Renal cortical epithelial cell (primary cell): ENCODE measurements at regions not wholly inside any gene's neighbourhood (a gene's known extent, or its start where the extent isn't known, plus 50 kb on each side); places are given as distances from the start of the nearest gene placed in this dataset.
"Not testable (repeated sequence)": the region's sequence is repeated elsewhere in the genome, so short reads cannot be mapped to it uniquely, and the experiment has no call there.

Source experiments
- DNase-seq: peaks from one replicate; pipeline ENCODE4 v3.0.0-alpha.2; 2011; ENCODE audit warnings: low read depth

GRCh38 chr13:22964245-22964966 lies 216.4 kb upstream of the SGCG start:
- no peak for DNase-seq

GRCh38 chr13:22965011-22965857 lies 215.5 kb upstream of the SGCG start:
- DNase-seq: not testable (repeated sequence)

GRCh38 chr13:22965858-22966239 lies 214.9 kb upstream of the SGCG start:
- DNase-seq: not testable (repeated sequence)

GRCh38 chr13:22966753-22967152 lies 214.0 kb upstream of the SGCG start:
- not testable (repeated sequence) for DNase-seq

GRCh38 chr13:22967669-22968068 lies 213.1 kb upstream of the SGCG start:
- no peak for DNase-seq

- no peak for DNase-seq
These were observed 200.8 kb upstream of the SGCG start for GRCh38 chr13:22979952-22980351.

DNA sequence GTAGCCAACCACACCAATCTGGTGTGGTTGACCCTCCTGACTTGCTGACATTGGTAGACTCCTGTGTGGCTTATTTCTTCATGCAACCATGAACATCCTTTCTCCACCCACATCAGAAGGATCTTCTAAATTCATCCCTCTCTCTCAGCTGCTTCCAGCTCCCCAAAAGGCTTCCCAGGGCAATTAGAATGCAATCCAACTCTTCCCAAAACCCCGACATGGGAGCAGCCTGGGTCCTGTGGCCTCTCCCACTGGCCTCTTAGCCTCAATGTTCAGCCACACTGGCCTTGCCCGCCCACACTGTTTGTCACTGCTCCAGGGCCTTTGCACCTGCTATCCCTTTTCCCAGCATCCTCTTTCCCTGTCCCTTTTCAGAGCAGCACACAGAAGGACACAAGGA lies 199.8 kb upstream of the SGCG start:
- DNase-seq: no peak

DNA sequence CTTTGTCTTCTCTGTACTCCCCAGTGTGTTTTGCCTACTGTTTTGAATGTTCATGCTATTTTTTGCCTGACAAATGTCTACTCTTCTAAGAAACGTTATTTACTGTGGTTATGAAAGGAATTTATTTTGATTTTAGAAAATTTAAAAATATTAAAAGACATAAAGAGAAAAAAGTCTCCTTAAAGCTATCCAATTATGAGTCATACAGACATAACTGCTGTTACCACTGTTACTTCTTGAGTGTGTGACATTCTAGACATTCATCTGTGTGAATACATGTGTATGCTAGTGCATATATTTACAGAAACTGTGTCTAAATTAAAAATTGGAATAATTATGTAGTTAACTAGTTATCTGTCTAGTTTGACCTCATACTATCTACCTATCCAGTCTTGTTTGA lies 187.6 kb upstream of the SGCG start:
- DNase-seq: no peak

DNA sequence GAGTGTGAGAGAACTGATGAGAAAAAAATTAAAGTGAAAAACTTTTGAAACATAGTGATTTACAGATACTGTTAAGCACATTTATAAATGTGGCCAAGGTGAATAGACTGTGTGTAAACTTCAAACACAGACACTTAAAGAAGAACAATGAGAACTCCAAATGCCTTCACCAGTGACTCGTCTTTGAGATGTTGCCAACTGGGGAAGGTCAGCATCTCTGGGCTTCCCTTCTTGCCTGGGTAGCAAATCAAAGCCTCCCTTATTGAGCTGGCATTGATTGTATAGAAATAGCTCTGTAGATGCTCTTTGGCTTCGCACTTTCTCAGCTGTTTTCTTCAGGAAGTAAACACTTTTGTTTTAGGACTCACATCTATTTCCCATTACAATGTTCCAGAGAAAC lies 177.3 kb upstream of the SGCG start:
- DNase-seq: peak; percentile 52

DNA sequence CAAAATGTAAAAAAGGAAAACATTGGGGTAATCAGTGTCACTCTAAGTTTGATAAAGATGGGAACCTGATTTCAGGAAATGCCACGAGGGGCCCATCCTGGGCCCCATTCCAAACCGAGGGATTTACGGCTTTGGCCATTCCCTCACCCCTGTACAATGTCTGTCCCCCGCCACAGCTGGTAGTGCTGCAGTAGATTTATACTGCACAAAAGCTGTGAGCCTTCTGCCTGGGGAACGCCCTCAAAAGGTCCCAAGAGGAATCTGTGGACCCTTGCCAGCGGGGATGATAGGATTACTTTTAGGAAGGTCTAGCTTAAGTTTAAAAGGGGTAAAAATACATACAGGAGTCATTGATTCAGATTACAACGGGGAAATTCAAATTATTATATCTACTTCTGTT lies 173.4 kb upstream of the SGCG start:
- no peak for DNase-seq

- DNase-seq: no peak
These were observed 162.6 kb upstream of the SGCG start for GRCh38 chr13:23018143-23018542.

DNA sequence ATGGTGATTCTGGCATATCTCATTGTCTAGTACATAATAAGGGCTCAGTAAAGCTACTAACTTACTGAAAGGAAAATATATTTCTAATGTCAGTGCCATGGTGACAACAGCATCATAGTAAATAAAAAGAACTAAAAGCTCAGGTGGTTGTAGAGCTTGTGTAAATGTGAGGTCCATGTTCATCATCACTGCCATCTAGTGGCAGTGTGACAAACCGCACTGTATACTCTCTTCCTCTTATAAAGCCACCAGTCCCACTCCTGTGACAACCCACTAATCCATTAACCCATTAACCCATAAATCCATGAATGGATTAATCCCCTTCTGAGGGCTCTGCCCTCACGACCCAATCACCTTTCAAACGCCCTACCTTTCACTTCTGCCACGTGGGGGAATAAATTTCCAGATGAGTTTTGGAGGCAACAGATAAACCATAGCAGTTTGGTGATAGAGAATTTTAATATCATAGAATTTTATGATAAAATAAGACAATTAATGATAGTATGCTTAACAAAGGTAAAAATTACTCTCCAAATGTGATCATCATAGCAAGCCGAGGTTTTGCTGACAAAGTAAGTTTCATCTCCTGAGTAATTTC lies 160.4 kb upstream of the SGCG start:
- DNase-seq: peak; percentile 80

- no peak for DNase-seq
These were observed 158.9 kb upstream of the SGCG start for GRCh38 chr13:23021906-23022305.

DNA sequence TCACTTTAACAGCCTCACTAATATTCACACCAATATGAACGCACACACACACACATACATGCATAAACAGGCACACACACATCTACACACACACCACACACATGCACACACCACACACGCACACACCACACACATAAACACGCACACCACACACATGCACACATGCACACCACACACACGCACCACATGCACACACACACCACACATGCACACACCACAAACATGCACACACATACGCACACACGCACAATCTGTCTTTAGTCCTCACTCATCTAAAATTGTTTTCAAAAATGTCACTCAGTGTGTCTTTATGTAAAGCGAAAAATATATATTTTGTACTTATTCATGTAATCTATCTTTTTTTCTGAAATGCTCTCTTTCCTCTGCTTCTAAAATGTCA lies 158.1 kb upstream of the SGCG start:
- no peak for DNase-seq

GRCh38 chr13:23025864-23026608 lies 154.7 kb upstream of the SGCG start:
- DNase-seq: peak; percentile 22

DNA sequence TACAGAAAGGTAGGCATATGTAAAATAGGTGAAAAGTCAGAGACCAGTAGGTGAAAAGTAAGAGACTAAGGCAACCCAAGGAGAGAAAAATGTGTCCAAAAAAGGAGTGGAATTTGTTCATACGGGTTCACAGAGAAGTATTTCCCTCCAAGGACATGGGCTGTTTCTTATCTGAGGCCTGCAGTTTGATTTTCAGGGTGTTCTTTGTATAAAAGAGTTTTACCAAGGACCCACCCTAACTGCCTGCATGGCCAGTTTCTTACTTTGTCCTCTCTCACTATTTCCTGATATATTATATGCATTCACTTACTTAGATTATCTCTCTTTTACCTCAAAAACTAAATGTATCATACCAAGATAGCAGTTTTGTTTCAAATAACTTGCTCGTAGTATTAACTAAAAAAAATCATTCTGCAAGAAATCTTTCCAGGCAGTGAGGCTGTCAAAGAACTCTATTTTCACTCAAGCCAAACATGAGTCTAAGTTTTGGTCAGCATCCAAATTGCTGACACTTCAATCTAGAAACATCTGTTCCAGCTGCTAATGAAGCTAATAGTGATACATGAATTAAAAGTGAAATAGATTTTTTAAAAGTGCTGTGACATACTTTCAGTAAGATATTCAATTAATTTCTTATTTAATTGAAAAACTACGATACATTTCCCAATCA lies 141.4 kb upstream of the SGCG start:
- no peak for DNase-seq

GRCh38 chr13:23042181-23042580 lies 138.6 kb upstream of the SGCG start:
- DNase-seq: no peak

- no peak for DNase-seq
These were observed 135.9 kb upstream of the SGCG start for GRCh38 chr13:23044906-23045305.

DNA sequence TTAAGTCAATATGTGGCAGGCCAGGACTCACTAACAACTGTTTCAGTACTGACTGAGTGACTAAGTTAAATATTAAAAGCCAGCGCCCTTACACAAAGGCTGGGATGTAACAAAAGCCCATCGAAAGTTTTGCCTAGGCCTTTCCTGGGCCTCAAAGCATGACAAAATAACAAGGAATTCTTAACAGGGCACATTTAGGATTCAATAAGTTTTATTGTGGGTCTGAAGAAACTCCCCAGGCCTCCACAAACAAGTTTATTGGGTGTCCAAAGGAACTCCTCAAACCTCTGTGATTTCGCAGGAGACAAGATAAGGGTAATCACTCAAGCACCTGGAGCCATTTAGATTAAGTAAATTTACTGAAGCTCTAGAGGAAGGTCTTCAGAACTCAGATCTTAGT lies 130.7 kb upstream of the SGCG start:
- DNase-seq: peak; percentile 22

DNA sequence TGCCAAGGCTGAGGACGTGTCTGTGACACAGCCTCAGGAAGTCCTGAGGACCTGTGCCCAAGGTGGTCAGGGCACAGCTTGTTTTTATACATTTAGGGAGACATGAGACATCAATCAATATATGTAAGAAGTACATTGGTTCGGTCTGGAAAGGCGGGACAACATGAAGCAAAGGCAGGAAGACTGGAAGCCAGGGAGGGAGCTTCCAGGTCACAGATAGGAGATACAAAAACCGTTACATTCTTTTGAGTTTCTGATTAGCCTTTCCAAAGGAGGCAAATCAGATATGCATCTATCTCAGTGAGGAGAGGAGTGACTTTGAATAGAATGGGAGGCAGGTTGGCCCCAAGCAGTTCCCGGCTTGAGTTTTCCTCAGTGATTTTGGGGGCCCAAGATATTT lies 127.1 kb upstream of the SGCG start:
- DNase-seq: not testable (repeated sequence)

- no peak for DNase-seq
These were observed 121.6 kb upstream of the SGCG start for GRCh38 chr13:23059173-23059572.

- no peak for DNase-seq
These were observed 119.8 kb upstream of the SGCG start for GRCh38 chr13:23060959-23061358.
